ENCODE measurements at regions not wholly inside any gene's neighbourhood (a gene's known extent, or its start where the extent isn't known, plus 50 kb on each side); places are given as distances from the start of the nearest gene placed in this dataset.

DNA sequence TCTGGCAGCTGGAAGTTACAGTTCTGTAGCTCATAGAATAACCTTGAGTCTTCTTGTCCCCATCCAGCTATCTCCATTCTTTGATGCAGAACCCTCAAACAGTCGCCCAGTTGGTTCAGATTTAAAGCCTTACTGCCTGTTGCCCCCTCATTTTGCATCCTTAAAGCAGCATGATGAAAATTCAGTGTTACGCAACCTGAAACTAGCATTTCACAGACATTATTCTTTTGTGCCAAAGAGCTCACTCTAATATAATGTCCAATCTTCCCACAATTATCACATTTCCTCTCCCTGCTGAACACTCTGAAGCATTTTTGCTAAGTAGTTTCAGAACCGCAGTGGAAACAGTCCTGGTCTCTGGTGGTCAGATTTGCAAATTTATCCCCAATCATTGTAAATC is 318.0 kb downstream of the PSAT1 start:
- TF ChIP-seq, protein P1, sequence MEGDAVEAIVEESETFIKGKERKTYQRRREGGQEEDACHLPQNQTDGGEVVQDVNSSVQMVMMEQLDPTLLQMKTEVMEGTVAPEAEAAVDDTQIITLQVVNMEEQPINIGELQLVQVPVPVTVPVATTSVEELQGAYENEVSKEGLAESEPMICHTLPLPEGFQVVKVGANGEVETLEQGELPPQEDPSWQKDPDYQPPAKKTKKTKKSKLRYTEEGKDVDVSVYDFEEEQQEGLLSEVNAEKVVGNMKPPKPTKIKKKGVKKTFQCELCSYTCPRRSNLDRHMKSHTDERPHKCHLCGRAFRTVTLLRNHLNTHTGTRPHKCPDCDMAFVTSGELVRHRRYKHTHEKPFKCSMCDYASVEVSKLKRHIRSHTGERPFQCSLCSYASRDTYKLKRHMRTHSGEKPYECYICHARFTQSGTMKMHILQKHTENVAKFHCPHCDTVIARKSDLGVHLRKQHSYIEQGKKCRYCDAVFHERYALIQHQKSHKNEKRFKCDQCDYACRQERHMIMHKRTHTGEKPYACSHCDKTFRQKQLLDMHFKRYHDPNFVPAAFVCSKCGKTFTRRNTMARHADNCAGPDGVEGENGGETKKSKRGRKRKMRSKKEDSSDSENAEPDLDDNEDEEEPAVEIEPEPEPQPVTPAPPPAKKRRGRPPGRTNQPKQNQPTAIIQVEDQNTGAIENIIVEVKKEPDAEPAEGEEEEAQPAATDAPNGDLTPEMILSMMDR (IDR thresholded peaks at IDR 0.05) = no peak
- TF ChIP-seq POLR2A (IDR thresholded peaks at IDR 0.05) = no peak

Measured in testis (tissue), 2 donors.